Jurkat, Clone E6-1 (cell line): ENCODE measurements at regions not wholly inside any gene's neighbourhood (a gene's known extent, or its start where the extent isn't known, plus 50 kb on each side); places are given as distances from the start of the nearest gene placed in this dataset.
"Not testable (repeated sequence)": the region's sequence is repeated elsewhere in the genome, so short reads cannot be mapped to it uniquely, and the experiment has no call there.

Experiments used
- DNase-seq: peaks from one replicate; pipeline ENCODE4 v3.0.0-alpha.2; 2011; ENCODE audit warnings: low read depth, low spot score
- H3K4me3 ChIP-seq: 2 replicates; pipeline ENCODE4 v1.5.1; 2011; ENCODE audit warnings: mild to moderate bottlenecking, low read length, control low read depth, moderate library complexity

DNA sequence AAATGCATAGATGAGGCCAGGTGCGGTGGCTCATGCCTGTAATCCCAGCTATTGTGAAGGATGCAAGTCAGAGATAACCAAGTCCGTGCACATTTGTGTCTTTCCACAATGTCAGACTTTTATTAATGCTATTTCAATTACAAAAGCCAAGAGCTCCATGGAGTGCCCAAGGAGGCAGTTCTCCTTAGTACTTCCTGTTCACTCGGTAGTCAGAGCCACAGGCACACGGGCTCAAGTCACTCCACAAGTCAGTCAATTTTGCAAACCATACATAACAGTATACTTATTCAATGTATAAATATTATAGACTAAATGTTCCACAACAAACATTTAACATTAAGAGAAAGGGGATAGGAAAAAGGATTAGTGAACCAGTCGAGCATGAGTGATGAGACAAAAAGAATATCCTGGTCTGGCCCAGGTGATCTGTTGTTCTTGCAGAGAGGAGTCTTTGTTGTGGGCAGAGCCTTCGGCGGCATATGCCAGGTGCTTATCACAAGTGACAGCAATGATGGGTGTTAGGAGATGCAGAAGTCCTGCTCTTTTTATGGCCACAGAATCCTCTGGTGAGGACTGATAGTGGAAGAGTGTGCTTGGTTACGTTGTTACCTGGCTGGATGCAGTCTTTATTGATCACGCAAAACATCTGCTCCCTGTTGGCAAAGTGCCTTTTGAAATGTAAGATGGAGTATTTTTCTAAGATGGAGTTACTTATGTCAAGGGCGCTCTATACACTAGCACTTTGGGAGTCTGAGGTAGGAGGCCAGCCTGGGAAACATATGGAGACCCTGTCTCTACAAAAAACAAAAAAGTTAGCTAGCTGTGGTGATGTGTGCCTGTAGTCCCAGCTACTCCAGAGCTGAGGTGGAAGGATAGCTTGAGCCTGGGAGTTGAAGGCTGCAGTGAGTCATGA, 167.0 kb upstream of the FBXL17 start:
- peak; percentile 98 for DNase-seq

DNA sequence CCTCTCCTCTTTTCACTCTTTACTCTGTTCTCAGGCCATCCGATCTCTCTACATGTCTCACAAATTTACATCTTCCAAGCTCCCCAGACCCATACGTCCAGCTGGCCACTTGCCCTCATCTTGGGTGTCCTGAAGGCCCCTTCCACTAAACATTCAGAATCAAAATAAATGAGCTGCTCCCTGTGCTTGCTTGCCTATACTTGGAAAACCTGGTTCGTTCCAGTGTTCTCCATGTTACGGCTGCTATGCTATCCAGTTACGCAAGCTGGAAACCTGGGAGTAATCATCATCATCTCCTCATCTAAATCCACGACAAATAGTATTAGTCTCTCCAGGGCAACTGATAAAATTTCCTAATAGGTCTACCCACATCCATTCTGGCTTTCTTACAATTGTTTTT, 165.0 kb upstream of the FBXL17 start:
- H3K4me3 ChIP-seq, result no peak overlapping the region
- no peak for DNase-seq

More for the DNA sequence above, 167.0 kb upstream of the FBXL17 start:
- H3K4me3 ChIP-seq, result no peak overlapping the region; the same call in 1 of the 2 replicates

- H3K4me3 ChIP-seq, result no peak overlapping the region
- DNase-seq, result no peak
Measured at GRCh38 chr5:108545301-108545700, 163.4 kb upstream of the FBXL17 start.

GRCh38 chr5:108543486-108543885, 161.6 kb upstream of the FBXL17 start:
- DNase-seq, result no peak
- H3K4me3 ChIP-seq, result no peak overlapping the region

DNA sequence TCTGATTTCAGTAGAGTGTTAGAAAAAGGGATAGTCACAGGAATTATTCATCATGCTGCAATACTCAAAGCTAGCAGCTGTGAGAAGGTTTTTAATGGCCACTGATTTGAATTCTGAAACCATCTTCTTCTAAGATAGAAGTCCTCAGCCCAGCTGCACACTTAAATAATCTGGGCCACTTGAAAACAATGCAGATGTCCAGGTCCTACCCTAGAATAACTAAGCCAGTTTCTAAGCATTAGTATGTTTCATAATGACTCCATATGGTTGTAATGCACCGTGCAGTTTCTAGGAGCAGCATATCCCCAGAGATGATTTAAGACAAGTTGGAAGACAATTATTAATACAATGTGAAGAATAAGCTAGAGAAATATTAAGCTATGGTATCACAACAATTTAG, 159.9 kb upstream of the FBXL17 start:
- H3K4me3 ChIP-seq, result no peak overlapping the region
- no peak for DNase-seq

GRCh38 chr5:108536321-108536720, 154.4 kb upstream of the FBXL17 start:
- DNase-seq, result no peak
- no peak overlapping the region for H3K4me3 ChIP-seq

GRCh38 chr5:108532129-108532445, 150.2 kb upstream of the FBXL17 start:
- not testable (repeated sequence) for H3K4me3 ChIP-seq, DNase-seq

DNA sequence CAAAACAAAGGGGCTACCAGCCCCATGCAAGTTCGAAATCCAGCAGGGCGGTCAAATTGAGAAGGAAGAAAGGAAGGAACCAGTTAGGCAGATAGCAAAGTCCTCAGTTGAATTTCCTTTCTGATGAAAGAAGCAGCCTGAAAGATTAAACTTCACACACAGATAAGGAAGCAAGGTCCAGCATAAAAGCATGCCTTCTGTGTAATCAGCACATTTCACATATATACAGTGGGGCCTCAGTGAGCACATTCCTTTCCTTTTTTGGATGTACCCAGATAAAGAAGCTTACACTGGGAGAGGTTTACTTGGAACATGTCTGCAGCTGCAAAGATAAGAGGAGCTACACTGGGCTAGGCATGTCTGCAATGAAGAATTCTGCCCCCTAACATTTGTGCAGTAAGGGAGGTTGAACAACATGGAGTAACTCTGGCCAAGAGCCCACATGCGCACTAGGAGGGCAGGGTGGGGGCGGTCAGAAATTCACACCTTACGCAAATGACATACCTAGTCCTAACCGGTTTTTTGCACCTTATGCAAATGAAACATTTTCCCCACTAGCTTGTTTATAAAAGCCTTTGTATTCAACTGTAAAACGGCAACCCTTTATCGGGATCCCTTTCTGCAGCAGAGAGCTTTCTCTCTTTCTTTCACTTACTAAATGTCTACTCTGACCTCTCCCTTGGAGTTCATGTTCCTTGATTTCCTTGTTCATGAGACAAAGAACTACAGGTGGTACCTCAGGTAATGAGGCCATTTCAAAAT, 149.7 kb upstream of the FBXL17 start:
- H3K4me3 ChIP-seq, result no peak overlapping the region
- DNase-seq, result no peak

DNA sequence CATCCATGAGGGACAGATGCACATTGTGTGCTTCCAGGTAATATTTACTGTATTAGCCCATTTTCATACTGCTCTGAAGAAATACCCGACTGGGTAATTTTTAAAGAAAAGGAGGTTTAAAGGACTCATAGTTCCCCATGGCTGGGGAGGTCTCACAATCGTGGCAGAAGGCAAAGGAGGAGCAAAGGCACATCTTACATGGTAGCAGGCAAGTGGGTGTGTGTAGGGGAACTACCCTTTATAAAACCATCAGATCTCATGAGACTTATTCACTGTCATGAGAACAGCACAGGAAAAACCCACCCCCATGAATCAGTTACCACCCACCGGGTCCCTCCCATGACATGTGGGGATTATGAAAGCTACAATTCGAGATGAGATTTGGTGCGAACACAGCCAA, 148.8 kb upstream of the FBXL17 start:
- no peak overlapping the region for H3K4me3 ChIP-seq
- DNase-seq, result no peak

- no peak overlapping the region for H3K4me3 ChIP-seq
- no peak for DNase-seq
Measured at GRCh38 chr5:108529381-108529780, 147.5 kb upstream of the FBXL17 start.

- DNase-seq, result no peak
- H3K4me3 ChIP-seq, result no peak overlapping the region
Measured at GRCh38 chr5:108528655-108529054, 146.8 kb upstream of the FBXL17 start.

- H3K4me3 ChIP-seq, result no peak overlapping the region
- DNase-seq, result no peak
Measured at GRCh38 chr5:108524564-108524963, 142.7 kb upstream of the FBXL17 start.

GRCh38 chr5:108523360-108523759, 141.5 kb upstream of the FBXL17 start:
- DNase-seq, result no peak
- no peak overlapping the region for H3K4me3 ChIP-seq

DNA sequence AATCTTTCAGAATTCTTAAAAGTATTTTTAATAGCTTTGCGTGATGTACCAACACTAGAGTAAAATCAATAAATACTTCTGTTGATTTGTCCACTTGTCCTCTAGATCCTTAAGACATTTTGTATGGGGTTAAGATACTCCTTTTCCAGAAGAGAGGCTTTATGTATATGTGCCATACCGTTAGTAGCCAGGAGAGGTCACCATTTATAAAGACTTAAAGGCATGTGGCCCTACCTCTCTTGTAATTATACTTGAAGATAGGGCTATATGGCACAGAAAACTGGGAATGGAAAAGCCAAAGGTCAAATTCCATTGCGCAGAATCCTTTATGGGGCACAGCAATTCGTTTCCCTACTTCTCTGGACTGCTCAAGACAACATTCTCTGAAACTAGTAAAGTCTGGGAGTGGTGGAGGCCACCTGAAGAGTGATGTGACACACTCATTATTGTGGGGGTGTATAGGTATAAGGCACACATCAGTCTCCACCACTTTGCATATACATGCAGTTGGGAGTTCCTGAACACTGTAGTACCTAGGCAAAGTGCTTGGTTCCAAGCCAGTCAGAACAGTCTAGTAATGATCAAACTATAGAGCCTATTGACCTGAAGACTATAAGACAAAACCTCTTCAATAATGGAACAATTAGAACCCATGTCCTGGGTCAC, 140.1 kb upstream of the FBXL17 start:
- H3K4me3 ChIP-seq, result no peak overlapping the region
- DNase-seq, result peak; percentile 66

GRCh38 chr5:108521011-108521700, 139.3 kb upstream of the FBXL17 start:
- no peak overlapping the region for H3K4me3 ChIP-seq
- no peak for DNase-seq

GRCh38 chr5:108516785-108517184, 134.9 kb upstream of the FBXL17 start:
- DNase-seq, result no peak
- H3K4me3 ChIP-seq, result no peak overlapping the region

GRCh38 chr5:108515517-108516105, 133.7 kb upstream of the FBXL17 start:
- H3K4me3 ChIP-seq, result no peak overlapping the region
- DNase-seq, result no peak

GRCh38 chr5:108508979-108509378, 127.1 kb upstream of the FBXL17 start:
- DNase-seq, result no peak
- no peak overlapping the region for H3K4me3 ChIP-seq

GRCh38 chr5:108507631-108508030, 125.7 kb upstream of the FBXL17 start:
- H3K4me3 ChIP-seq, result no peak overlapping the region
- DNase-seq, result no peak
